Small intestine (tissue), 7 donors: ENCODE measurements at regions not wholly inside any gene's neighbourhood (a gene's known extent, or its start where the extent isn't known, plus 50 kb on each side); places are given as distances from the start of the nearest gene placed in this dataset.
"Not testable (repeated sequence)": the region's sequence is repeated elsewhere in the genome, so short reads cannot be mapped to it uniquely, and the experiment has no call there.

Experiments used
- DNase-seq, 2 donors: peaks; one replicate each; pipeline versions ENCODE4 v3.0.0 to v3.0.0-alpha.2; 2013
- FAIRE-seq: peaks from 2 replicates; lab custom pipeline; 2012; peaks lifted over from hg19 to GRCh38; lab: Jason Lieb, UNC
- H3K27ac ChIP-seq, 3 donors: one replicate each; pipeline ENCODE4 v1.5.1; 2013; ENCODE audit warnings: low read length in 2 of 3, mild to moderate bottlenecking in 2 of 3, control low read depth in 1 of 3, inconsistent platforms in 1 of 3, low read depth in 1 of 3, moderate library complexity in 1 of 3
- H3K27me3 ChIP-seq, 3 donors: one replicate each; pipeline ENCODE4 v1.6.1; 2013; ENCODE audit warnings: low read length in 3 of 3, inconsistent platforms in 1 of 3; ENCODE audit not compliant: control insufficient read depth in 3 of 3, insufficient read depth in 3 of 3
- H3K36me3 ChIP-seq, 3 donors: one replicate each; pipeline ENCODE4 v1.6.1; 2013; ENCODE audit warnings: low read length in 3 of 3, inconsistent platforms in 1 of 3, low read depth in 1 of 3, mild to moderate bottlenecking in 1 of 3, moderate library complexity in 1 of 3; ENCODE audit not compliant: control insufficient read depth in 3 of 3, insufficient read depth in 2 of 3
- H3K4me1 ChIP-seq, 3 donors: one replicate each; pipeline ENCODE4 v1.6.1; 2013; ENCODE audit warnings: low read length in 2 of 3, inconsistent platforms in 1 of 3, low read depth in 1 of 3, mild to moderate bottlenecking in 1 of 3, moderate library complexity in 1 of 3; ENCODE audit not compliant: control insufficient read depth in 3 of 3, insufficient read depth in 2 of 3
- H3K4me3 ChIP-seq, 3 donors: one replicate each; pipeline ENCODE4 v1.5.1; 2013; ENCODE audit warnings: low read length in 3 of 3, control low read depth in 1 of 3, inconsistent platforms in 1 of 3, low read depth in 1 of 3, mild to moderate bottlenecking in 1 of 3, moderate library complexity in 1 of 3
- H3K9me3 ChIP-seq, 2 donors: one replicate each; pipeline ENCODE4 v1.6.1; 2013; ENCODE audit warnings: low read depth in 1 of 2, low read length in 1 of 2; ENCODE audit not compliant: control insufficient read depth in 2 of 2, insufficient read depth in 1 of 2
- WGBS, 3 donors: extraction: QIAGEN DNeasy Blood & Tissue Kit; methylation state at CpG; one replicate each; pipeline ENCODE4 v1.1.7; 2013; 5-methylcytosine and 5-hydroxymethylcytosine counted together
- donor health status: healthy with polysubstance abuse.
- donor health status: control.
- donor health status: control.
- donor health status: Bipolar disorder and iron deficiency.
- donor health status: healthy.

DNA sequence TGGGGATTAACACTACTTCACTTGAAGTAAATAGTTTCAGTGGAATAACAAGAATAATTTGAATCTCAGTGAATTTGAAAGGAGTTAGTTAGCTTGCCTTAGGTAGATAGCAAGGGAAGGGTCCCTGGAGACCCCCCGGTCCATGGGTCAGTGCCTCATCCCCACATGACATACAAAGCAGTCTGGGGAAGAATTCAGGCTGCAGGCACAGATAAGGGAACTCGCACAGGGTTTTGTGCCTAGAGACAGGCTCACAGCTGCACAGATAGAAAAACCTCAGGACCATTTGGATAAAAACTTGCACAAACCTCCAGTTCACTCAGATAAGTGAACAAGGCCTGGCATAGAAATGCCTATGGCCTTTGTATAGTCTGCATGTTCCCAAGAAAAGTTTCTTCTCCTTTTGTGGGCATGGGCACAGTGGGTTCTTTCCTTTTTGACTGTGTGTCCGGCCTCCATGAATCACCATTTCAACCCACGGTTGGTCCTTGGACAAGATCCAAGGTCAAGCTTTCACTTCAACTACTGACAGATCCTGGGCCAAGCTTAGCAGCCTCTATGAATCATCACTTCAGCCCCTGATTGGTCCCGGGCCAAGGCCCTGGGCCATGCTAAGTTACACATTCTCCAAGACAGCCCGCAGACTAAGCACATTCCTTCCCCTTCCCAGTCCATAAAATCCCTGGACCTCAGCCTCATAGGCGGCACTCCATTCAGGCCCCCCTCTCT, 108.3 kb upstream of the KLHL4 start:
- Histone ChIP-seq H3K9me3 (peaks cover 0 to 2% of the 10 kb centered on the region in 2 donors), H3K27ac (no peak overlapping the region), H3K27me3 (no peaks in the 10 kb centered on the region), H3K4me3 (no peak overlapping the region), H3K36me3 (no peaks in the 10 kb centered on the region), H3K4me1 (no peaks in the 10 kb centered on the region)
- no peak for FAIRE-seq
- WGBS, 3 donors = 48 to 51% (median 49%) methylated on average over 7 of the region's 7 CpGs
- DNase-seq = no peak

DNA sequence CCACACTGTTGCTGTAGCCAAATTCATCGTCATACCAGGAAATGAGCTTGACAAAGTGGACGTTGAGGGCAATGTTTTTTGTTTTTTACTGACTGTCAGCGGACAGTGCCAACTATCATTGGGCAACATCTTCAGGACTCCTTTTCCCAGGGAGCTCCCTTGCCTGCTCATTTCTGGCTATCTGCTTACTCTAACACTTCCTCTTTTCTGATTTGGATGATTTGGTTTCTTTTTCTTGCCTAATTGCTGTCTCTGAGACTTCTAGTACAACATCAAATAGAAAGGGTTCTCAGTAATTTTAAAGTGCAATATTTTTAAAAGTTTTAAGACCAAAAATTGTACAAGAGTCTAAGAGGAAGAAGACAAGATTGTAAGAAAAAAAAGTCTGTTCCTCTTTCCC, 92.0 kb upstream of the KLHL4 start:
- DNase-seq = no peak
- no peaks in the 10 kb centered on the region for H3K36me3 ChIP-seq
- H3K27ac ChIP-seq = no peak overlapping the region
- 57 to 80% (median 72%) methylated on average over 3 of the region's 3 CpGs for WGBS, 3 donors
- H3K27me3 ChIP-seq = no peaks in the 10 kb centered on the region
- FAIRE-seq = no peak
- H3K4me3 ChIP-seq = no peak overlapping the region
- H3K9me3 ChIP-seq = no peaks in the 10 kb centered on the region
- no peaks in the 10 kb centered on the region for H3K4me1 ChIP-seq

DNA sequence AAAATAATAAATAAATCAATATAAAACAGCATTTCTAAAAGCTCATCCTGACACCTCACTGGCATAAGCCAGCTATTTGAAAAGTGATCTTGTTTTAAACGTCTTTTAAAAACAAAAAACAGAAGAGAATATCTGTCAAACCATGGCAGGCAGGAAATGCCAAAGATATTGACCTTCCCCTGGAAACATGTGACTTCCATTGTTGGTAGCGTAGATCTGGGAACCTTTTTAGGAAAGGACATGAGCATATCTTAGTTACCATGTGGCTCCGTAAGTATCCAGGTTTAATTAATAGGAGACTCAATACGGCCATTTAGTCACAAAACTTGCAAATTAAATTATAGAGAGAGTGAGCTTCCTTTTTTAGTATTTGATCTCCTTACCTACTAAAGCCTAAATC, 83.0 kb upstream of the KLHL4 start:
- H3K4me1 ChIP-seq = no peaks in the 10 kb centered on the region

DNA sequence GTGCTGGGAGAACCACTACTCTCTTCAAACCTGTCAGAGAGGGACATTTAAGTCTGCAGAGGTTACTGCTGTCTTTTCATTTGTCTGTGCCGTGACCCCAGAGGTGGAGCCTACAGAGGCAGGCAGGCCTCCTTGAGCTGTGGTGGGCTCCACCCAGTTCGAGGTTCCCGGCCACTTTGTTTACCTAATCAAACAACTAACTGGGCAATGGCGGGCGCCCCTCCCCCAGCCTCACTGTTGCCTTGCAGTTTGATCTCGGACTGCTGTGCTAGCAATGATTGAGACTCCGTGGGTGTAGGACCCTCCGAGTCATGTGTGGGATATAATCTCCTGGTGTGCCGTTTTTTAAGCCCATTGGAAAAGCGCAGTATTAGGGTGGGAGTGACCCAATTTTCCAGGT, 69.0 kb upstream of the KLHL4 start:
- not testable (repeated sequence) for FAIRE-seq, H3K36me3 ChIP-seq, DNase-seq, H3K4me1 ChIP-seq, H3K27ac ChIP-seq, H3K27me3 ChIP-seq, H3K4me3 ChIP-seq, H3K9me3 ChIP-seq
- WGBS, 3 donors = 78 to 92% (median 79%) methylated on average over 4 to 10 of the region's 10 CpGs

More for the DNA sequence above, 83.0 kb upstream of the KLHL4 start:
- no peak overlapping the region for H3K4me3 ChIP-seq
- WGBS, 3 donors = 55 to 75% (median 66%) methylated on average over 4 of the region's 4 CpGs
- no peak overlapping the region for H3K27ac ChIP-seq
- H3K27me3 ChIP-seq = no peaks in the 10 kb centered on the region
- no peaks in the 10 kb centered on the region for H3K9me3 ChIP-seq
- DNase-seq (no peak), FAIRE-seq (no peak)
- H3K36me3 ChIP-seq = no peaks in the 10 kb centered on the region

DNA sequence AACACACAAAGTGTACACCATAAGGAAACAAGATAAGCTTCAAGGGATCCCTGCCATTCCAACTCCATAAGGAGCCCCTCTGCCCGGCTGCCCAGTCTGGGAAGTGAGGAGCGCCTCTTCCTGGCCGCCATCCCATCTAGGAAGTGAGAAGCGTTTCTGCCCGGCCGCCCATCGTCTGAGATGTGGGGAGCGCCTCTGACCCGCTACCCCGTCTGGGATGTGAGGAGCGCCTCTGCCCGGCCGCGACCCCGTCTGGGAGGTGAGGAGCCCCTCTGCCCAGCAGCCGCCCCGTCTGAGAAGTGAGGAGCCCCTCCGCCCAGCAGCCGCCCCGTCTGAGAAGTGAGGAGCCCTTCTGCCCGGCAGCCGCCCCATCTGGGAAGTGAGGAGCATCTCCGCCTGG, 51.8 kb upstream of the KLHL4 start:
- H3K27me3 ChIP-seq, H3K27ac ChIP-seq, FAIRE-seq, DNase-seq, H3K36me3 ChIP-seq, H3K4me1 ChIP-seq, H3K4me3 ChIP-seq: not testable (repeated sequence)
- 33 to 86% (median 72%) methylated on average over 3 to 15 of the region's 23 CpGs for WGBS, 3 donors
- peaks cover 0 to 11% of the 10 kb centered on the region in 2 donors for H3K9me3 ChIP-seq
